ENCODE measurements at regions not wholly inside any gene's neighbourhood (a gene's known extent, or its start where the extent isn't known, plus 50 kb on each side); places are given as distances from the start of the nearest gene placed in this dataset.
A peak's percentile ranks its signal among the peaks of the same experiment; 100 is the strongest.

- no peak overlapping the region for H3K27ac Mint-ChIP-seq
- peaks cover 14% of the 10 kb centered on the region for H3K4me1 Mint-ChIP-seq (ENCODE audit: low read depth)
- H3K27me3 Mint-ChIP-seq (ENCODE audit: insufficient read depth): no peaks in the 10 kb centered on the region; the same call in none of the 2 replicates
- H3K4me3 Mint-ChIP-seq: no peak overlapping the region
- DNase-seq: no peak
- peaks cover 5% of the 10 kb centered on the region; the same call in 1 of the 2 replicates for H3K36me3 Mint-ChIP-seq (ENCODE audit: low read depth)
- H3K9me3 Mint-ChIP-seq: no peaks in the 10 kb centered on the region
- TF ChIP-seq CTCF (IDR thresholded peaks at IDR 0.05): no peak
These were observed 55.5 kb upstream of the ST6GAL2 start for GRCh38 chr2:106941372-106941993.

- DNase-seq: no peak
- no peak for TF ChIP-seq CTCF (IDR thresholded peaks at IDR 0.05)
- Mint-ChIP-seq H3K4me1 (ENCODE audit: low read depth) (peaks cover 16% of the 10 kb centered on the region), H3K4me3 (peak overlapping the region; percentile 66), H3K27ac (peak overlapping the region; percentile 14; the same call in 1 of the 2 replicates), H3K9me3 (no peaks in the 10 kb centered on the region), H3K36me3 (ENCODE audit: low read depth) (peaks cover 5% of the 10 kb centered on the region; the same call in 1 of the 2 replicates), H3K27me3 (ENCODE audit: insufficient read depth) (no peaks in the 10 kb centered on the region; the same call in none of the 2 replicates)
These were observed 57.7 kb upstream of the ST6GAL2 start for GRCh38 chr2:106943468-106944200.

- Mint-ChIP-seq H3K36me3 (ENCODE audit: low read depth) (peaks cover 5% of the 10 kb centered on the region; the same call in 1 of the 2 replicates), H3K4me1 (ENCODE audit: low read depth) (peaks cover 22% of the 10 kb centered on the region), H3K4me3 (peak overlapping the region; percentile 66), H3K9me3 (no peaks in the 10 kb centered on the region), H3K27ac (peak overlapping the region; percentile 14; the same call in 1 of the 2 replicates), H3K27me3 (ENCODE audit: insufficient read depth) (no peaks in the 10 kb centered on the region; the same call in none of the 2 replicates)
- peak; percentile 63 for DNase-seq
- TF ChIP-seq CTCF (IDR thresholded peaks at IDR 0.05): no peak
These were observed 58.2 kb upstream of the ST6GAL2 start for GRCh38 chr2:106944215-106944614.

- peak; percentile 13 for DNase-seq
- H3K9me3 Mint-ChIP-seq: peaks cover 12% of the 10 kb centered on the region; the same call in 1 of the 2 replicates
- no peak for TF ChIP-seq CTCF (IDR thresholded peaks at IDR 0.05)
- H3K27ac Mint-ChIP-seq: no peak overlapping the region
- no peaks in the 10 kb centered on the region; the same call in 1 of the 2 replicates for H3K27me3 Mint-ChIP-seq (ENCODE audit: insufficient read depth)
- H3K4me1 Mint-ChIP-seq (ENCODE audit: low read depth): peaks cover 40% of the 10 kb centered on the region
- H3K4me3 Mint-ChIP-seq: no peak overlapping the region
- peaks cover 11% of the 10 kb centered on the region; the same call in 1 of the 2 replicates for H3K36me3 Mint-ChIP-seq (ENCODE audit: low read depth)
These were observed 62.6 kb upstream of the ST6GAL2 start for GRCh38 chr2:106948540-106948939.

- Mint-ChIP-seq H3K4me1 (ENCODE audit: low read depth) (peaks cover 66% of the 10 kb centered on the region), H3K36me3 (ENCODE audit: low read depth) (peaks cover 11% of the 10 kb centered on the region; the same call in 1 of the 2 replicates), H3K27me3 (ENCODE audit: insufficient read depth) (no peaks in the 10 kb centered on the region; the same call in 1 of the 2 replicates), H3K9me3 (peaks cover 12% of the 10 kb centered on the region; the same call in 1 of the 2 replicates), H3K4me3 (no peak overlapping the region), H3K27ac (no peak overlapping the region)
- TF ChIP-seq CTCF (IDR thresholded peaks at IDR 0.05): no peak
- DNase-seq: no peak
These were observed 67.3 kb upstream of the ST6GAL2 start for GRCh38 chr2:106953236-106953635.

All from HFFc6 (cell line).